GM12878 (cell line): ENCODE measurements at regions not wholly inside any gene's neighbourhood (a gene's known extent, or its start where the extent isn't known, plus 50 kb on each side); places are given as distances from the start of the nearest gene placed in this dataset.

Experiments
- ATAC-seq: fragments of 200-7000 bp; cut with Tn5 transposase; 3 replicates; pipeline ENCODE4 v1.9.1; 2020; ENCODE audit warnings: mild to moderate bottlenecking, moderate library complexity
- BruUV-seq: library from RNA; stranded (reverse); fragments of 400-500 nt; replicated peaks from 2 replicates; lab custom pipeline; 2021; lab: Mats Ljungman, UMichigan
- CTCF ChIA-PET: fragments of 300-600 bp; sonication (Branson Sonifier 250); formaldehyde crosslinking; extraction: SDS; loops from one replicate; lab custom pipeline; 2021; ENCODE audit warnings: inconsistent platforms; lab: Yijun Ruan, JAX
- POLR2A ChIA-PET: fragments of 350-600 bp; formaldehyde crosslinking; extraction: SDS; loops from one replicate; lab custom pipeline; 2021; ENCODE audit warnings: inconsistent platforms; lab: Charles Lee
- RAD21 ChIA-PET: fragments of 300-600 bp; sonication (Branson Sonifier 250); formaldehyde crosslinking; loops from one replicate; lab custom pipeline; 2023; ENCODE audit warnings: antibody characterized with exemption; ENCODE audit not compliant: unreplicated experiment; lab: Charles Lee
- SMC1A ChIA-PET: fragments of 300-600 bp; sonication (Branson Sonifier 250); formaldehyde crosslinking; loops from one replicate; lab custom pipeline; 2023; ENCODE audit not compliant: unreplicated experiment, uncharacterized antibody; lab: Charles Lee
- DNase-seq: peaks from one replicate; pipeline ENCODE4 v3.0.0-alpha.2; 2011; ENCODE audit warnings: low read depth, low spot score
- FAIRE-seq: peaks from 3 replicates; lab custom pipeline; 2011; peaks lifted over from hg19 to GRCh38; lab: Jason Lieb, UNC
- H2AFZ ChIP-seq: 2 replicates; pipeline ENCODE4 v1.6.0; 2011; ENCODE audit warnings: low read depth, low read length, control low read depth; ENCODE audit not compliant: control insufficient read depth
- H3K27ac ChIP-seq: 2 replicates; pipeline ENCODE4 v1.5.1; 2011; ENCODE audit warnings: control low read depth; ENCODE audit not compliant: control insufficient read depth, insufficient read depth
- H3K27me3 ChIP-seq, 2 experiments: replicated peaks in 1 of 2; 2 replicates each; pipeline versions ENCODE4 v1.6.0 to v1.6.1; 2011; ENCODE audit warnings: low read length in 1 of 2; ENCODE audit not compliant: control insufficient read depth in 2 of 2, insufficient read depth in 2 of 2
- H3K36me3 ChIP-seq, 2 experiments: 2 replicates each; pipeline ENCODE4 v1.5.1; 2011; ENCODE audit warnings: low read length in 1 of 2; ENCODE audit not compliant: control insufficient read depth in 2 of 2, insufficient read depth in 2 of 2
- H3K4me1 ChIP-seq: 2 replicates; pipeline ENCODE4 v1.6.1; 2011; ENCODE audit warnings: mild to moderate bottlenecking, low read length, moderate library complexity, mixed read lengths; ENCODE audit not compliant: control insufficient read depth, insufficient read depth
- H3K4me2 ChIP-seq: 2 replicates; pipeline ENCODE4 v1.6.0; 2011; ENCODE audit warnings: control low read depth; ENCODE audit not compliant: control insufficient read depth, insufficient read depth
- H3K4me3 ChIP-seq: fragments of 200-600 bp; sonication (generic); 2 replicates; pipeline ENCODE4 v1.5.1; 2016
- H3K79me2 ChIP-seq: 2 replicates; pipeline ENCODE4 v1.6.0; 2011; ENCODE audit warnings: low read length; ENCODE audit not compliant: control insufficient read depth, insufficient read depth
- H3K9ac ChIP-seq: 2 replicates; pipeline ENCODE4 v1.8.0; 2011; ENCODE audit warnings: low read length, control low read depth, mixed read lengths; ENCODE audit not compliant: control insufficient read depth, insufficient read depth
- H3K9me3 ChIP-seq: replicated peaks from 3 replicates; pipeline ENCODE4 v1.5.1; 2011; ENCODE audit warnings: mild to moderate bottlenecking, low read length; ENCODE audit not compliant: control insufficient read depth, insufficient read depth
- H4K20me1 ChIP-seq: 2 replicates; pipeline ENCODE4 v1.6.0; 2011; ENCODE audit not compliant: control insufficient read depth, insufficient read depth
- ATF3 ChIP-seq: IDR thresholded peaks from 2 replicates; pipeline ENCODE4 v1.6.1; 2011; ENCODE audit warnings: low read depth, mild to moderate bottlenecking, low read length, moderate library complexity, borderline replicate concordance; ENCODE audit errors: extremely low read depth
- BCL11A ChIP-seq: IDR thresholded peaks from 2 replicates; pipeline ENCODE4 v1.6.1; 2011; ENCODE audit warnings: low read depth, low read length
- CBX5 ChIP-seq: sonication (generic); IDR thresholded peaks from 2 replicates; pipeline ENCODE4 v1.6.1; 2016; ENCODE audit warnings: low read depth, moderate library complexity, mild to moderate bottlenecking, inconsistent platforms
- CHD1 ChIP-seq: IDR thresholded peaks from 2 replicates; pipeline ENCODE4 v1.6.1; 2012; ENCODE audit warnings: low read depth, low read length, improper control_type of control experiment
- EGR1 ChIP-seq, 2 experiments: IDR thresholded peaks; 1 replicate in 1 of 2; 2 replicates in 1 of 2; pipeline ENCODE4 v1.6.1; 2011 to 2012; ENCODE audit warnings: low read depth in 2 of 2, low read length in 2 of 2, borderline replicate concordance in 1 of 2, mild to moderate bottlenecking in 1 of 2, moderate library complexity in 1 of 2
- FOXM1 ChIP-seq: IDR thresholded peaks from 2 replicates; pipeline ENCODE4 v1.6.1; 2012; ENCODE audit warnings: low read depth, mild to moderate bottlenecking, inconsistent platforms, low read length, moderate library complexity
- IKZF1 ChIP-seq: fragments of 450-650 bp; conservative IDR thresholded peaks from 2 replicates; pipeline ENCODE4 v1.6.1; 2017; ENCODE audit warnings: antibody characterized with exemption, mild to moderate bottlenecking
- KAT2A ChIP-seq: conservative IDR thresholded peaks from 2 replicates; pipeline ENCODE4 v1.6.1; 2011; ENCODE audit warnings: low read depth, low read length; ENCODE audit not compliant: control insufficient read depth
- MAX ChIP-seq: IDR thresholded peaks from 2 replicates; pipeline ENCODE4 v1.6.1; 2012; ENCODE audit warnings: low read depth, low read length, improper control_type of control experiment
- NFYA ChIP-seq: IDR thresholded peaks from 2 replicates; pipeline ENCODE4 v1.6.1; 2011; ENCODE audit warnings: low read depth, mild to moderate bottlenecking, low read length, improper control_type of control experiment, borderline replicate concordance
- NFYB ChIP-seq: IDR thresholded peaks from 2 replicates; pipeline ENCODE4 v1.6.1; 2011; ENCODE audit warnings: low read depth, mild to moderate bottlenecking, low read length, improper control_type of control experiment, moderate library complexity; ENCODE audit not compliant: insufficient read depth
- POLR2A ChIP-seq: IDR thresholded peaks from 2 replicates; pipeline ENCODE4 v1.6.1; 2011; ENCODE audit warnings: low read depth, mild to moderate bottlenecking, low read length
- POLR2AphosphoS5 ChIP-seq: IDR thresholded peaks from 2 replicates; pipeline ENCODE4 v1.6.1; 2011; ENCODE audit warnings: mild to moderate bottlenecking, low read length, inconsistent platforms
- SMARCA5 ChIP-seq: fragments of 450-650 bp; IDR thresholded peaks from 2 replicates; pipeline ENCODE4 v1.6.1; 2017; ENCODE audit warnings: mild to moderate bottlenecking
- SRF ChIP-seq, 2 experiments: IDR thresholded peaks; 2 replicates each; pipeline ENCODE4 v1.6.1; 2011; ENCODE audit warnings: low read depth in 2 of 2, low read length in 2 of 2, mild to moderate bottlenecking in 1 of 2, moderate library complexity in 1 of 2
- TAF1 ChIP-seq: IDR thresholded peaks from 2 replicates; pipeline ENCODE4 v1.6.1; 2011; ENCODE audit warnings: mild to moderate bottlenecking, low read depth, low read length, borderline replicate concordance
- TCF7 ChIP-seq: IDR thresholded peaks from 2 replicates; pipeline ENCODE4 v1.6.1; 2014; ENCODE audit warnings: antibody characterized with exemption, borderline replicate concordance
- YBX1 ChIP-seq: fragments of 450-650 bp; IDR thresholded peaks from 2 replicates; pipeline ENCODE4 v1.6.1; 2016; ENCODE audit warnings: antibody characterized with exemption
- ZSCAN29 ChIP-seq: fragments of 450-650 bp; IDR thresholded peaks from 2 replicates; pipeline ENCODE4 v1.6.1; 2017; ENCODE audit warnings: mild to moderate bottlenecking, moderate library complexity
- ZZZ3 ChIP-seq: IDR thresholded peaks from 2 replicates; pipeline ENCODE4 v1.6.1; 2011; ENCODE audit warnings: low read depth; ENCODE audit not compliant: control insufficient read depth, insufficient read length
- WGBS: methylation state at CpG from one replicate; pipeline ENCODE4 v1.1.6; 2016; ENCODE audit warnings: low lambda C conversion rate; ENCODE audit not compliant: insufficient replicate concordance, insufficient coverage; ENCODE audit errors: missing lambda C conversion rate; 5-methylcytosine and 5-hydroxymethylcytosine counted together
- in situ Hi-C: fragments of 300-500 bp; cut with MboI; formaldehyde crosslinking; loops from 9 replicates; pipeline ENCODE4 v1.14.3; 2018; ENCODE audit warnings: mixed read lengths
- intact Hi-C: fragments of 100-400 bp; cut with micrococcal nuclease; formaldehyde crosslinking; loops from one replicate; pipeline ENCODE4 v1.14.2; 2022; ENCODE audit not compliant: unreplicated experiment

GRCh38 chr1:79792219-79792930 is 785.8 kb upstream of the ADGRL4 start (continued):
- TF ChIP-seq NFYA: no peak
- TF ChIP-seq POLR2A: no peak
- TF ChIP-seq CBX5: no peak
- no peak for TF ChIP-seq YBX1
- TF ChIP-seq SMARCA5: no peak
- no peak for TF ChIP-seq TCF7
- no peak for TF ChIP-seq MAX
- TF ChIP-seq BCL11A: no peak
- no peak for TF ChIP-seq ZSCAN29
- no peak for TF ChIP-seq CHD1
- TF ChIP-seq NFYB: no peak
- no peak for TF ChIP-seq FOXM1

- Histone ChIP-seq H3K27ac (no peak overlapping the region), H3K4me1 (no peaks in the 10 kb centered on the region), H3K4me3 (no peak overlapping the region), H3K27me3 (no peaks in the 10 kb centered on the region), H2AFZ (no peak overlapping the region), H3K36me3 (no peaks in the 10 kb centered on the region), H3K9me3 (no peaks in the 10 kb centered on the region), H4K20me1 (no peaks in the 10 kb centered on the region), H3K9ac (no peak overlapping the region), H3K79me2 (no peaks in the 10 kb centered on the region), H3K4me2 (no peak overlapping the region)
- in situ Hi-C loops: no loop called here
- no peak for ATAC-seq
- no peak for FAIRE-seq
- RAD21 ChIA-PET: no interaction called here
- SMC1A ChIA-PET: interaction anchor here (0.7 to 1.4 kb wide), 3 partner anchors 9 to 1942 kb away, joined by 3 read pairs; no protein-coding TSS in a partner anchor
- POLR2A ChIA-PET: interaction anchor here (1.3 kb wide), 1 partner anchor 14 kb away, joined by 4 read pairs; no protein-coding TSS in a partner anchor
- 4% methylated on average over 5 of the region's 5 CpGs for WGBS
- intact Hi-C loops: no loop called here
- no peak for DNase-seq
- CTCF ChIA-PET: interaction anchor here (0.6 kb wide), 1 partner anchor 288 kb away, joined by 3 read pairs; no protein-coding TSS in a partner anchor
- no TSS peak for BruUV-seq
- no peak for TF ChIP-seq SRF (IDR thresholded peaks at IDR 0.05; ENCODE audit: low read depth in 2 of 2, low read length in 2 of 2)
- no peak for TF ChIP-seq ZZZ3
- no peak for TF ChIP-seq MAX
- TF ChIP-seq IKZF1: no peak
- no peak for TF ChIP-seq POLR2AphosphoS5
- no peak for TF ChIP-seq KAT2A
- TF ChIP-seq TAF1: no peak
- TF ChIP-seq ATF3: no peak
- TF ChIP-seq EGR1 (IDR thresholded peaks at IDR 0.05; ENCODE audit: borderline replicate concordance in 1 of 2, low read depth in 2 of 2, low read length in 2 of 2): no peak
Observed at GRCh38 chr1:79791488-79792218, 785.1 kb upstream of the ADGRL4 start.
